GM19438 (cell line): ENCODE measurements at regions not wholly inside any gene's neighbourhood (a gene's known extent, or its start where the extent isn't known, plus 50 kb on each side); places are given as distances from the start of the nearest gene placed in this dataset.

ENCODE experiments used
- ATAC-seq: cut with Tn5 transposase; IDR thresholded peaks from one replicate; pipeline ENCODE4 v1.9.1; 2021; ENCODE audit warnings: low read depth; ENCODE audit not compliant: unreplicated experiment

- no peak for ATAC-seq
Measured at GRCh38 chr9:108724122-108724521, 131.7 kb downstream of the ACTL7B start.

GRCh38 chr9:108722396-108722795, 133.4 kb downstream of the ACTL7B start:
- no peak for ATAC-seq

- no peak for ATAC-seq
Measured at GRCh38 chr9:108720191-108720642, 135.6 kb downstream of the ACTL7B start.

GRCh38 chr9:108710424-108710823, 145.4 kb downstream of the ACTL7B start:
- ATAC-seq = no peak

GRCh38 chr9:108709997-108710396, 145.8 kb downstream of the ACTL7B start:
- no peak for ATAC-seq

- no peak for ATAC-seq
Measured at GRCh38 chr9:108709126-108709525, 146.7 kb downstream of the ACTL7B start.

GRCh38 chr9:108708448-108708847, 147.3 kb downstream of the ACTL7B start:
- ATAC-seq = no peak

- no peak for ATAC-seq
Measured at GRCh38 chr9:108707120-108707519, 148.7 kb downstream of the ACTL7B start.

- no peak for ATAC-seq
Measured at GRCh38 chr9:108704156-108704852, 151.5 kb downstream of the ACTL7B start.

- no peak for ATAC-seq
Measured at GRCh38 chr9:108703429-108703828, 152.4 kb downstream of the ACTL7B start.

GRCh38 chr9:108702681-108703080, 153.1 kb downstream of the ACTL7B start:
- no peak for ATAC-seq

GRCh38 chr9:108698801-108699200, 157.0 kb downstream of the ACTL7B start:
- ATAC-seq = no peak

- no peak for ATAC-seq
Measured at GRCh38 chr9:108698231-108698630, 157.6 kb downstream of the ACTL7B start.

GRCh38 chr9:108696156-108696555, 159.6 kb downstream of the ACTL7B start:
- ATAC-seq = no peak

GRCh38 chr9:108694170-108694569, 161.6 kb downstream of the ACTL7B start:
- no peak for ATAC-seq

GRCh38 chr9:108691614-108692013, 164.2 kb downstream of the ACTL7B start:
- ATAC-seq = no peak

GRCh38 chr9:108688676-108689075, 167.1 kb downstream of the ACTL7B start:
- no peak for ATAC-seq

- ATAC-seq = no peak
Measured at GRCh38 chr9:108688051-108688450, 167.7 kb downstream of the ACTL7B start.

GRCh38 chr9:108687006-108687987, 168.5 kb downstream of the ACTL7B start:
- no peak for ATAC-seq

- no peak for ATAC-seq
Measured at GRCh38 chr9:108684288-108685025, 171.3 kb downstream of the ACTL7B start.

GRCh38 chr9:108683245-108683644, 172.5 kb downstream of the ACTL7B start:
- ATAC-seq = no peak
